GM23338 (cell line): ENCODE measurements at regions not wholly inside any gene's neighbourhood (a gene's known extent, or its start where the extent isn't known, plus 50 kb on each side); places are given as distances from the start of the nearest gene placed in this dataset.
"Not testable (repeated sequence)": the region's sequence is repeated elsewhere in the genome, so short reads cannot be mapped to it uniquely, and the experiment has no call there.

Source experiments
- ATAC-seq: fragments of 200-7000 bp; cut with Tn5 transposase; 3 replicates; pipeline ENCODE4 v1.9.1; 2020
- DNase-seq: peaks from one replicate; pipeline ENCODE4 v3.0.0-alpha.2; 2015; ENCODE audit warnings: low spot score
- H2AFZ ChIP-seq: fragments of 200-600 bp; sonication (generic); 2 replicates; pipeline ENCODE4 v1.8.0; 2016; ENCODE audit warnings: antibody characterized with exemption, mild to moderate bottlenecking, moderate library complexity
- H3F3A ChIP-seq: fragments of 200-600 bp; sonication (generic); replicated peaks from 2 replicates; pipeline ENCODE4 v1.8.0; 2017; ENCODE audit warnings: antibody characterized with exemption, mixed run types, low read depth
- H3K27ac ChIP-seq: fragments of 200-600 bp; sonication (generic); 2 replicates; pipeline ENCODE4 v1.6.1; 2016; ENCODE audit warnings: low read depth
- H3K27me3 ChIP-seq: fragments of 200-600 bp; sonication (generic); 2 replicates; pipeline ENCODE4 v1.8.0; 2016; ENCODE audit warnings: mild to moderate bottlenecking, mixed run types, moderate library complexity; ENCODE audit not compliant: insufficient read depth
- H3K36me3 ChIP-seq: fragments of 200-600 bp; sonication (generic); 2 replicates; pipeline ENCODE4 v1.8.0; 2016; ENCODE audit warnings: mild to moderate bottlenecking; ENCODE audit not compliant: insufficient read depth
- H3K4me1 ChIP-seq: fragments of 200-600 bp; sonication (generic); 2 replicates; pipeline ENCODE4 v1.8.0; 2016; ENCODE audit warnings: mild to moderate bottlenecking, moderate library complexity; ENCODE audit not compliant: insufficient read depth
- H3K4me2 ChIP-seq: fragments of 200-600 bp; sonication (generic); 2 replicates; pipeline ENCODE4 v1.7.1; 2017; ENCODE audit warnings: mixed run types
- H3K4me3 ChIP-seq: fragments of 200-600 bp; sonication (generic); 2 replicates; pipeline ENCODE4 v1.6.1; 2016; ENCODE audit warnings: mixed run types
- H3K79me2 ChIP-seq: fragments of 200-600 bp; sonication (generic); replicated peaks from 2 replicates; pipeline ENCODE4 v1.8.0; 2017; ENCODE audit warnings: mild to moderate bottlenecking; ENCODE audit not compliant: insufficient read depth
- H3K9me2 ChIP-seq: fragments of 200-600 bp; sonication (generic); 2 replicates; pipeline ENCODE4 v1.8.0; 2017; ENCODE audit not compliant: insufficient read depth
- H4K20me1 ChIP-seq: fragments of 200-600 bp; sonication (generic); replicated peaks from 2 replicates; pipeline ENCODE4 v1.8.0; 2017; ENCODE audit warnings: mild to moderate bottlenecking; ENCODE audit not compliant: insufficient read depth
- H3K27ac Mint-ChIP-seq: 2 replicates; pipeline ENCODE4 v1.8.0; 2020; ENCODE audit warnings: inconsistent platforms, mild to moderate bottlenecking, moderate library complexity, mixed read lengths
- H3K27me3 Mint-ChIP-seq: 3 replicates; pipeline ENCODE4 v1.8.0; 2022; ENCODE audit warnings: low read depth, mild to moderate bottlenecking, moderate library complexity, mixed read lengths, inconsistent platforms; ENCODE audit not compliant: insufficient read depth, poor library complexity
- H3K36me3 Mint-ChIP-seq: 3 replicates; pipeline ENCODE4 v1.8.0; 2021; ENCODE audit warnings: low read depth, mild to moderate bottlenecking, inconsistent platforms, moderate library complexity, mixed read lengths
- H3K4me1 Mint-ChIP-seq: 3 replicates; pipeline ENCODE4 v1.8.0; 2020; ENCODE audit warnings: mild to moderate bottlenecking, inconsistent platforms, mixed read lengths
- H3K4me3 Mint-ChIP-seq: 3 replicates; pipeline ENCODE4 v1.8.0; 2021; ENCODE audit warnings: moderate library complexity, mild to moderate bottlenecking, inconsistent platforms, mixed read lengths
- H3K9me3 Mint-ChIP-seq: 3 replicates; pipeline ENCODE4 v1.8.0; 2020; ENCODE audit warnings: moderate library complexity, mild to moderate bottlenecking, inconsistent platforms, mixed read lengths
- CREB1 ChIP-seq: fragments of 250-450 bp; sonication (Bioruptor Pico); IDR thresholded peaks from 2 replicates; pipeline ENCODE4 v1.5.0; 2020; ENCODE audit warnings: low read depth, mild to moderate bottlenecking, moderate library complexity
- ETS1 ChIP-seq: IDR thresholded peaks from 2 replicates; pipeline ENCODE4 v1.6.1; 2016; ENCODE audit warnings: antibody characterized with exemption
- EZH2phosphoT487 ChIP-seq: fragments of 200-600 bp; sonication (generic); IDR thresholded peaks from one replicate; pipeline ENCODE4 v1.8.1; 2018; ENCODE audit warnings: antibody characterized with exemption; ENCODE audit not compliant: unreplicated experiment
- JUNB ChIP-seq: IDR thresholded peaks from one replicate; pipeline ENCODE4 v1.6.1; 2016; ENCODE audit warnings: antibody characterized with exemption; ENCODE audit not compliant: unreplicated experiment
- NANOG ChIP-seq: IDR thresholded peaks from 2 replicates; pipeline ENCODE4 v1.6.1; 2016; ENCODE audit warnings: antibody characterized with exemption, borderline replicate concordance
- POLR2AphosphoS5 ChIP-seq: IDR thresholded peaks from 2 replicates; pipeline ENCODE4 v1.6.1; 2016; ENCODE audit warnings: antibody characterized with exemption, low read depth
- REST ChIP-seq: IDR thresholded peaks from one replicate; pipeline ENCODE4 v1.6.1; 2018; ENCODE audit warnings: antibody characterized with exemption; ENCODE audit not compliant: unreplicated experiment
- STAT1 ChIP-seq: IDR thresholded peaks from one replicate; pipeline ENCODE4 v1.6.1; 2016; ENCODE audit warnings: antibody characterized with exemption; ENCODE audit not compliant: unreplicated experiment
- ZNF331 ChIP-seq: fragments of 250-450 bp; sonication (Bioruptor Pico); IDR thresholded peaks from 2 replicates; pipeline ENCODE4 v1.5.0; 2020; ENCODE audit warnings: low read depth, mild to moderate bottlenecking, moderate library complexity

GRCh38 chr7:65796205-65796604 is 76.7 kb upstream of the VKORC1L1 start (continued):
- no peak for TF ChIP-seq REST
- TF ChIP-seq ZNF331 (CRISPR knock-in tag): no peak
- TF ChIP-seq CREB1 (CRISPR knock-in tag): no peak
- TF ChIP-seq EZH2phosphoT487: no peak
- no peak for TF ChIP-seq JUNB
- no peak for TF ChIP-seq ETS1
- no peak for TF ChIP-seq NANOG
- TF ChIP-seq STAT1: no peak
- TF ChIP-seq POLR2AphosphoS5: no peak

GRCh38 chr7:65797086-65797485 is 75.8 kb upstream of the VKORC1L1 start:
- not testable (repeated sequence) for H3K9me2 ChIP-seq, H3K4me2 ChIP-seq, H3K4me1 Mint-ChIP-seq, ATAC-seq, H3K36me3 Mint-ChIP-seq, H3K4me1 ChIP-seq, H3K4me3 Mint-ChIP-seq, H3K9me3 Mint-ChIP-seq, H4K20me1 ChIP-seq, H3K27me3 Mint-ChIP-seq, H3K79me2 ChIP-seq, H3K27ac Mint-ChIP-seq, H3K36me3 ChIP-seq, H3F3A ChIP-seq, H3K27me3 ChIP-seq, DNase-seq, H3K4me3 ChIP-seq, H3K27ac ChIP-seq
- 0 out of 2 replicates have a peak overlapping the region, but pooled peaks have one; percentile 14 for H2AFZ ChIP-seq

GRCh38 chr7:65797566-65797965 is 75.3 kb upstream of the VKORC1L1 start:
- not testable (repeated sequence) for H3K9me2 ChIP-seq, H3K9me3 Mint-ChIP-seq, H3K4me1 ChIP-seq, H3F3A ChIP-seq, H3K4me3 Mint-ChIP-seq, H4K20me1 ChIP-seq, ATAC-seq, H3K4me2 ChIP-seq, H3K36me3 ChIP-seq, H3K27ac ChIP-seq, H3K36me3 Mint-ChIP-seq, H3K4me3 ChIP-seq, H3K79me2 ChIP-seq, H3K27ac Mint-ChIP-seq, H3K27me3 Mint-ChIP-seq, H3K27me3 ChIP-seq, H3K4me1 Mint-ChIP-seq, DNase-seq
- 0 out of 2 replicates have a peak overlapping the region, but pooled peaks have one; percentile 14 for H2AFZ ChIP-seq
